ENCODE measurements at regions not wholly inside any gene's neighbourhood (a gene's known extent, or its start where the extent isn't known, plus 50 kb on each side); places are given as distances from the start of the nearest gene placed in this dataset.
"Not testable (repeated sequence)": the region's sequence is repeated elsewhere in the genome, so short reads cannot be mapped to it uniquely, and the experiment has no call there.

DNA sequence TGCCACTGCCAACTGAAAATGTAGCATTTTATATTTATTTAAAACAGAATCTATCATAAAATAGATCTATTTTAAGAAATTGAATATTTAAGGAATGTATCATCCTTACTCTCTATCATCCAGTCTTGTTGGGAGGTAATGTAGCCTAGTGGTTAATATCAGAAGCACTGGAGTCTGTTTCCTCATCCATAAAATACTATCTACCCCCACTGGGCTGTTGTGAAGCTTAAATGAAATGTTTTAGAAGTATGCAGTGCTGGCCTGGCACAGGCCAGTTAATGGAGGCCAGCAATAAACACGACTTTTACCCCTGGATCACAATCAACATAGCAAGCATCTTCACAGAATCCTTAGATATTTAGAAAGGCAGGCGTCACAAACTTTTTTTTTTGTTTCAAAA, 188.0 kb downstream of the CAND1 start:
- no peak for DNase-seq

DNA sequence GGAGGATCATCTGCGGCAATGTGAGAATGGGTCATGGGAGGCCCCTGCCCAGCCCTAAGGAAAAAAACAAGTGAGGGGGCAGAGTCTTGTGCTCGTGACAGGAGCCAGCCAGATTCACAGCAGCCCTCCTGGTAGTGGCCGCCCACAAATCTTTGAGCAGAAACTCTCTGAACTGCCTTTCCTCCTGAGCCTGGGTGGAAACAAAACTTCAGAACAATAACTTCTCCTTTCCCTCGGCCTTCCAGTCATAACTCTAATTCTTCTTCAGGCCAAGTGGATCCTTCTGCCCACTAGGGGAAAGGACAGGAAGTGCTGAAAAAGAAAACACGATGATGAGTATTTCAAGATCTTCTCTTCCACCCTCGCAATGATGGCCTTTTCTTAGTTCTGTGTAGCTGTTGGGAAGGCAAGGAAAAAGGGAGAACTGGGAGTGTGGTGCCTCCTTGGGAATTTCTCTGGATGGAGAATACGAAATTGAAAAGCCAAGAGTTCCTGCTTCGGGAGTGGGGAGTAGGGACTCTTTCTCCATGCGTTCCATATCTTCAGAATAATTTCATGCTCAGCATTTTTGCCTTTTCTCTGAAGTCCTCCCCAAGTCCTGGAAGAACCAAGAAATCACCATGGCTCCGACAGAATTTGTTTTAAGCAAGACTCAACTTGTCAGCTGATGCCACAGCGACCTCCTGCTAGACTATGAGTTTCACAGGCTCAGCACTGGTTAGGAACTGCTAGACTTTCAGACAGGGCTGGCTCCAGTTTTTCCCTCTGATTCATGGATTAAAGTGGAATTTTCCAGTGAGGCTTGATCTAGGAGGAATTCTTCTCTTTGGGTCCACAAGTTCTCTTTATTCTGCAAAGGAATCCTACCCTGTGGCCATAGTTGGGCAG, 188.9 kb downstream of the CAND1 start:
- no peak for DNase-seq

DNA sequence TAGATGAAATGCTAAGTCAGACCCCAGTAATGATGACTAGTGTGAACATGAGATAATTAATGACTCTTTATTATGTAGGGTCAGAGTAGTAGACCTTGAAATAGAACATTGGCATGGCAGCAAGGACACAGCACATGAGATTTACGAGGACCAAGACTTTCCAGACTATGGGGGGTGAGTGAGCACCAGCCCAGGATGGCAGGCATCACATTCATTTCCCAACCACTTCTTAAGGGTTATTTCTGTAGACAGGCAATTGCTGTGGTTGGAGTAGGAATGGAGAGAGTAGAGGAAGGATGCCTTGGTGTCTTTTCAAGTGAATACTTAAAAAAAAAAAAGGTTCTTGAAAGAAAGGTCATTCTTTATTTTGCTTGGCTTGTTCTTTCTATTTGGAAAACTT, 189.4 kb upstream of the DYRK2 start:
- DNase-seq, result no peak

DNA sequence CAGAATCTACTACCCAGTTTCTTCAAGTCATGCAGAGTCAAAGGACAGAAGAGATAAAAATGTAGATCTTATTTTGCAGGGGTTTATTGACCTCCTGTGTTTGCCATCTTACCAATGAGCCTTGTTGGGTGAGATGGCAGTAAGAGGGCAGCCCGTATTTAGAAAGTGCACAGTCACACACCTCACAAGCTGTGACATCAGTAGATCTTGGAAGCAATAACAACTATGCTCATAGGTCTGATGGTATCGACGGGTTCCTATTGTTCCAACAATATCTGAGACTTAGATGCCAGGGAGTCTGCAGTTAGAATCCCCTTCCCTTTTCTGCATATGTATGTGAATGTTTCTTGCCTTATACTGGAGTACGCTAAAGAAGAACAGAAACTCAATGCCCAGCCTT, 189.0 kb upstream of the DYRK2 start:
- DNase-seq, result no peak

DNA sequence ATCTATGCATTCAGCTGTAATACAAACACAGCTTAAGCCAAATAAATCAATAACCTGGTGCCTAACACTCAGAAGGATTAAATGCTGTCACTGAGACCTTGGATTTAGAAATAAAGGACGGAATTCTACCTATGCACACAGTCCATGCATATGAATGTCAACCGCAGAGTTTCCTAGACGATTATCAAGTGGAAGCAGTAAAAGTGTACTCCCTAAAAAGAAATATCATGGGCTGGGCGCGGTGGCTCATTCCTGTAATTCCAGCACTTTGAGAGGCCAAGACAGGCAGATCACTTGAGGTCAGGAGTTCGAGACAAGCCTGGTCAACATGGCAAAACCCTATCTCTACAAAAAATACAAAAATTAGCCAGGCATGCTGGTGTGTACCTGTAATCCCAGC, 188.2 kb upstream of the DYRK2 start:
- DNase-seq, result no peak

DNA sequence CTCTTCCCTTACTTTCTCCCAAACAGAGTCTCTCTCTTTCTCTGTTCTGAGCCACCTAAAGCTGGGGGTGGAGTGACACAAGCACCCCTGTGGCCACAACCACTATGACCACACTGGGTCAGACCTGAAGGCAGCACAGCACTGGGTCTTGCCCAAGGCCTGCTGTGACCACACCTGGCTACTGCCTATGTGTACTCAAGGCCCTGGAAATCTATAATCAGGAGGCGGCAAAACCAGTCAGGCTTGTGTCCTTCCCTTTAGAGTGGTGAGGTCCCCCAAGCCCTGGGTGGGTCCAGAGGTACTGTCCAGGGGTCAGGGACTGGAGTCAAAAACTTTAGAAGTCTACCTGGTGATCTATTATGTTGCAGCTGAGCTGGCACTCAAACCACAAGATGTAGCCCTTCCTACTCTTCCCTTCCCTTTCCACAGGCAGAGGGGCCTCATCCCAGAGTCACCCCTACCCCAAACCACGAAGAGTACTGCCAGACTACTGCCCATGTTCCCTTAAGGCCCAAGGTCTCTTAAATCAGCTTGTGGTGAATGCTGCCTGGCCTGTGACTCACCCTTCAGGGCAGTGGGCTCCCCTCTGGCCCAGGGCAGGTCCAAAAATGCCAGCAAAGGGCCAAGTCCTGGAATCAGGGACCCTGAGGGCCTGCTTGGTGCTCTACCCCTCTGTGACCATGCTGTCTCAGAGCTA, 179.8 kb upstream of the DYRK2 start:
- no peak for DNase-seq

DNA sequence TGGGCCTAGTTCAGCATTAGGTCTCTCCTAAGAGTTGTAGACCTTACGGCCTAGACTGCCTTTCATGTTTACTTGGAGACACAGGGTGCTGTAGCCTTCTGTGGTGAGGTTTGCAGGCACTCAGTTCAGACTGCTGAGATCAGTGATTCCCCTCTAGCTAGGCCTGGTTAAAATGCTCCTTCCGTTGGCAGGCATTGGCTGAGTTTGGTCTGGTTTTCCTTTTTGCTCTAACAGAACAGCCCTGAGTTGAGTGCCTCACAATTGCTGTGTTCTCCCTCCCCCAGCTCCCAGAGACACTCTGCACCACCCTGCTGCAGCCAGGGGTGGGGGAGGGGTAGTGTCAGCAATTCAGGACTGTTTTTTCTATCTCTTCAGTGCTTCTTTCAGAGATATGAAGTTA, 178.9 kb upstream of the DYRK2 start:
- DNase-seq, result peak; percentile 13 to 33 (median 24)

DNA sequence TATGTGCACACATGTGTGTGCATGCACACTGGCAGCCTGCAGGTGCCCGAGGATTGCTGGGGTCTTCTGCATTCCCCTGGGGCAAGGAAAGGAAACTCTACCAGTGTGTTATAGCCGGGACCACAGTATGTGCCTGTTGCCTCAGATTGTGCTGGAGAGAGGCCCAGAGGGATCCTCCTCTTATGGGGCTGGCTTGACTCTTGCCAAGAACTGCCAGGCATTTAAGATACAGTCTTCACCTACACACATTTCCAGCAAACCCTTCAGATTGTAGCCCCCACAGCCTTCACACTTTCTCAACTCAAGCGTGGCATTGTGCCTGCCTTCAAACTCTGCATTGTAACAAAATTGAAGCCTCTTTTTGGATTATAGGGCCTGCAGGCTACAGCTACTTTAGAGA, 176.7 kb upstream of the DYRK2 start:
- no peak for DNase-seq

DNA sequence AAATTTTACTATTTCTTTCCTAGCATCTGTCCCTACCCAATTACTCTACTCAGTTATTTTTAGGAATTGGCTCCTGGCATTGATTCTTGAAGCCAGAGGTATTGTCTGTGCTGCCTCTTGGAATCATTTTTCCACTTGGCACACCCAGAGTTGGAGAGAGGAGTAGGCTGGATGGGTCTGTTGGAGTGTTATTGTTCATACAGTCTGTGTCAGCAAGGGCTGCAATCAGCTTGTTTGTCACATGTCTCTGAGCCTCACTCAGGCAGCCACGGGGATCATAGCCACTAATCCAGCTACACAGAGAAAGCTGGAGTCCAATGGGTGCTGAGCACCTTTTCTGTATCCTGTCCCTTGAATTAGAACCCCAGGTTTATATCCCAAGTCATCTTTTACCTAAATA, 176.0 kb upstream of the DYRK2 start:
- DNase-seq, result peak; percentile 24 to 87 (median 59)

DNA sequence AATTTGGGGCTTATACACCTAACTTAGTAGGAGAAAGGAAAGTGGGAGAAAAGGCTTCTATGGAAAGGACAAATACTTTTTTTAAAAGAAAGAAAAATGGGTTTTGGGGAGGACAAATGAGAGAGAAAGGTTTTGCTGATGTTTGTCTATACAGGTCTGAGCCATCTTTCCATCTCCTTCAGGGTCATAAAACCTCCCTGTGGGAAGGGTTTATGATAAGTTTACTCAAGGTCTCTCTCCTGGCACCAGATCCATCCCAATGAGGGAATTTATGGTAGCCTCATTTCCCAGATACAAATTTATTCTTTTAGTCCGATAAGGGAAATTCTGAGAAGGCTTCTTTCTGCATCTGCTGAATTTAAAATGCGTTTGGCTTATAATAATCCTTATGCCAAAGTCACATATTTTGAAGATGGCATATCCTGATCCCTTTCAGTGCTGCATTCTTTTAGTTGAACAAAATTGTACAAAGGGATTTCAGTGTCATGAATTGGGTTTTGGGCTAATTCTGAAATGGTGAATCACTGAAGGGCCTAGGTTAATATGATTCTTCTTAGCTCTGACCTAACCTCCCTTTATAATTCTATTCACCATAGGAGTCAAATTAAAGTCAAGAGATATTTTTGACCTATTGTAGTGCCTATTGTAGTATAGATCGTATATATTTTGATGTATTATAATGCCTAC, 173.5 kb upstream of the DYRK2 start:
- DNase-seq, result no peak

DNA sequence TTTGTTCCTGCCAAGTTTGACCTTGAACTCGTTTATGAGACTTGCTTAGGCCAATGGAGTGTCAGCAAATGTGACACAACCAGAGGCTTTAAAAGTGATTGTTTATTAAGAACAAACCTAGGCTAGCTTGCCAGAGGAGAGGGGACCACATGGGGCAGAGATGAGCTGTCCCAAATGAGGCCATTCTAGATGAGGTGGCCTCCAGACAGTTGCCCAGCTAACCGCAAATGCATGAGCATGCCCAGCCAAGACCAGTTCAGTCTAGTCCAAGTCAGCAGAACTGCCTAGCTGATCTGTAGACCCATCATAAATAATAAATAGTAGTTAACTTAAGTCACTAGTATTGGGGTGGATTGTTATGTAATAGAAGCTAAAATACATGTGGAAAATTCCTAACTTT, 172.8 kb upstream of the DYRK2 start:
- no peak for DNase-seq

DNA sequence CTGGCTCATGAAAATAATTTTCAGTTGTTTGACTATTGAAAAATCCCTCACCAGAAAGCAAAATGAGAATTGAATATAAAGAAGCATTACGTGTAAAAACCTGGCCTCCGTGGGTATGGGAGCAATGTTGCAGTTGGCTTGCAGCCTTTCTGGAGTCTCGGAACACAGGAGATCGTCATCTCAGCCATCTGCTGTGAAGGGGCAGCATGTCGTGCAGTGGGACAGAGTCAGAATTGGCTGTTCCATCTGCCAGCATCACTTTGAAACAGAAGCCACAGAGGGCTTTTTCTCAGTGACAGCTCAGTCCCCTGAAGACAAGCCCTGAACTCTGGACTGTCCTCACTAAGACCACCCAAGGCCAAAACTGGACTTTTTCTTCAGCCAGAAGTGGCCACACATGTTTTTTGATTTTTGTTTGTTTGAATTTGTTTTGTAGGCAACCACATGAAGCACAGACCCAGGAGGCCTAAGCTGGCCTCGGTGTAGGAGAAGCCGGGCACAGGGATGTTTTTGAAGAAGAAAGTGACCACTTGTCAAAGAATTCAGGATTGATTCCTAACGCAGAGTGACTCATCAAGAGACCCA, 170.8 kb upstream of the DYRK2 start:
- peak in 2 of 3 experiments; percentile 49 to 79 for DNase-seq

DNA sequence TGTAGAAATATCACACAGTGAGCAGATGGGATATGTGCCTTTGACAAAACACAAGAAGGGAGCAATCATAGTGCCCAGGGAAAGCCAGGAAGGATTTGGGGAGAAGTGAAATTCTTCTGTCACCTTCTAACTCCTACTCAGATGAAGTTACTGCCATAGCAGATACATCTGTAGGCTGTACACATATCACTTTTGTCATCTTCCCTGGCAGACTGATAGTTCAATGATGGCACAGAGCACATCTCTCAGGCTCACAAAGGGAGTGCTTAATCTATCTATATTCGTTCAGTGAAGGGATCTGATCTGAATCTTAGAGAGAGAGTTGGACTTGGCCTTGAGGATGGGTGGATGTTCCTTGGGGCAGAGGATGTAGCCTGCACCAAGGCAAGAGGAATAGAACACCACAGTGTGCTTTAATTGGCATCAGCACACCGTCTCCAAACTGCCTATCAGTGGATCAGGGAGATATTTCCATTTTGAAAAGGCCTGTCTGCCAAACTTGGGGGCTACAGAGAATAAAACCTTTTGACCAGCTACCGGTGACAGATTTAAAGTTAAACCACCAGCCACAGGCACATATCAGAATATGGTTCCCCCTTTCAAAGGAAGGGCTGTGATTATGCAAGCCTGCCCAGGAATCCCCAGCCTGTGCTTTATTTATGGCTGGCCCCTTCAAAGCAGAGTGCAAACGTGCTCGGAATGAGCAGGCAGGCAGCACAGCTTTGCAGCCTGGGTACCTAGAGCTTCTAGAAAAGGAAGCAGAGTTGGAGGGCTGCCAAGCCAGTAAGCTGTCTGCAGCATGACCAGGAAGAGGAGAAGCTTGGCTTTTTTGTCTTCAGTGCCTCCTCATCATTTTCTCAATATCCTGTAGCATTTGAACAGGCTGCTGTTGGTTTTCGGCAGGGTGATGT, 165.5 kb upstream of the DYRK2 start:
- peak; percentile 49 to 75 (median 52) for DNase-seq

DNA sequence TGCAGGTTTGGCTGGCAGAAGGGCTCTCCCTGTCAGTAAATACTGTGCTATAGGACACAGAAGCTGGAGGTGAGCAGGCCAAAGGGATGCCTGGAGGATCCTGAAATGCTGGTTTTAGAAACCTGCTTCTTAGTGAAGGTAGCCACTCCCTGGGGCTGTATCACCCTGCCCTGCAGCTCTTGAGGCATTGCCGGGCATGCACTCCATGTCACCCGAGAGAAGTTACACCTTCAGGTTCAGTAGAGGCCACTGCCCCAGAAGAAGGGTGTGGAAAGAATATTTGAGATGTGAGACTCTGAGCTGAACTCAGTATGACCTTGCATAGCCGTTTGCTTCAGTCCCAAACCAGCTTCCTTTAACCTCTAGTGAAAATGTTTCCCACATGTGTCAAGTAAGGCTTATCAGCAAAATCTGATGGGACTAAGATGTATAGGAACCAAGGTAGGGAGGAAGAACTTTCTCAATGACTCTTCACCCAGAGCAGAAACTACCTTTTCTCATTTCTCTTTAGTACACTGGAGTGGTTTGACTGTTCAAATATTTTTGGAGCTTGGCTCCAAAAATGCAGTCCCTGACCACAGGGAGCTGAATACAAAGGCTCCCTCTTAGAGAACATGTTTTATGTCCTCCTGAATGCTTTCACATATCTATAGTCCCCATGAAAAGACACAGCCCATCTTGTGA, 164.5 kb upstream of the DYRK2 start:
- peak in 1 of 3 experiments; percentile 41 for DNase-seq

DNA sequence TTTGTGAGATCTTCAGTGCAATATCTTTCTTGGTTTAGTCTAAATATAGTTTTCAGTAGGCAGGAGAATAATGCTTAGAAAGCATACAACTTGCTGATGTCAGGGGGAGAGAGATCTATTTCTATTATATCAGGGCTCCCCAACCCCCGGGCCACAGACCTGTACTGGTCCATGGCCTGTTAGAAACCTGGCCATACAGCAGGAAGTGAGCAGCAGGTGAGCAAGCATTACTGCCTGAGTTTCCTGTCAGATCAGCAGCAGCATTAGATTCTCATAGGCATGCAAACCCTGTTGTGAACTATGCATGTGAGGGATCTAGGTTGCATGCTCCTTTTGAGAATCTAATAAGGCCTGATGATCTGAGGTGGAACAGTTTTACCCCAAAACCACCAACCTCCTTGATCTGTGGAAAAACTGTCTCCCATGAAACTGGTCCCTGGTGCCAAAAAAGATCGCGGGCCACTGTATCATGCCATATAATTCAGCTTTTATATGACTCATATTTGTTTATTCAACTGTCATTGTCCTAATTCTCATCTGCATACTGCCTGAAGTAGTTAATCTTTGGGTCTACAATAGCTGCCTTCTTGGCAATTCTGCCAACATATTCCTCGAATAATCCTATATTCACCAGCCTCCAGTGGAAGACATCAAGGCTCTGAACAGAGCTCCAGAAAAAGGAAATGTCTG, 163.6 kb upstream of the DYRK2 start:
- peak in 1 of 3 experiments; percentile 39 for DNase-seq

DNA sequence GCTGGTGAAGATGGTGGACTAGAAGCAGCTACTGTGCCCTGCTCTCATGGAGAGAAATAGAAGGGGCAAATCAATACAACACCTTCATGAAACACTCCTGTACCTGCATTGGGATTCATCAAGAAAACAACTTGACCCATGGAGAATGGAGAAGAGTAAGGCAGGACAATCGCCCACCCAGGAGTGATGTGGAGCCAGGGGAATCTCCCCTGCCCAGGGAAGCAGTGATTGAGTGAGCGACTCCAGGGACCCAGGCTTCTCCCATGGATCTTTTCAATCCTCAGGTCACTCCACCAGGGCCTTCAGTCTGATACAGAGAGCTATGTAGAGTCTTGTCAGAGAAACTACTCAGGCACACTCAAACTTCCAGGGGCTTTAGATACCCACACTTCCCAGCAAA, 161.9 kb upstream of the DYRK2 start:
- DNase-seq, result no peak

DNA sequence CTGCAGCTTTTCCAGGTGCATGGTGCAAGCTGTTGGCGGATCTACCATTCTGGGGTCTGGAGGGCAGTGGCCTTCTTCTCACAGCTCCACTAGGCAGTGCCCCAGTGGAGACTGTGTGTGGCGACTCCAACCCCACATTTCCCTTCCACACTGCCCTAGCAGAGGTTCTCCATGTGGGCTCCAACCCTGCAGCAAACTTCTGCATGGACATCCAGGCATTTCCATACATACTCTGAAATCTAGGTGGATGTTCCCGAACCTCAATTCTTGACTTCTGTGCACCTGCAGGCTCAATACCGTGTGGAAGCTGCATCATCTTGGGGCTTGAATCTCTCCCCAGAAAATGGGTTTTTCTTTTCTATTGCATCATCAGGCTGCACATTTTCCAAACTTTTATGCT, 160.2 kb upstream of the DYRK2 start:
- DNase-seq, result not testable (repeated sequence)

DNA sequence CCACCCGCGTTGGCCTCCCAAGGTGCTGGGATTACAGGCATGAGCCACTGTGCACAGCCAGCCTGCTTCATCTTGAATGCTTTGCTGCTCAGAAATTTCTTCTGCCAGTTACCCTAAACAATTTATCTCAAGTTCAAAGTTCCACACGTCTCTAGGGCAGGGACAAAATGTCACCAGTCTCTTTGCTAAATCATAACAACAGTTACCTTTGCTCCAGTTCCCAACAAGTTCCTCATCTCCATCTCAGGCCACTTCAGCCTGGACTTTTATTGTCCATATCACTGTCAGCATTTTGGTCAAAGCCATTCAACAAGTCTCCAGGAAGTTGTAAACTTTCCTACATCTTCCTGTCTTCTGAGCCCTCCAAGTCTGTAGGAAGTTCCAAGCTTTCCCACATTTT, 159.5 kb upstream of the DYRK2 start:
- no peak for DNase-seq

DNA sequence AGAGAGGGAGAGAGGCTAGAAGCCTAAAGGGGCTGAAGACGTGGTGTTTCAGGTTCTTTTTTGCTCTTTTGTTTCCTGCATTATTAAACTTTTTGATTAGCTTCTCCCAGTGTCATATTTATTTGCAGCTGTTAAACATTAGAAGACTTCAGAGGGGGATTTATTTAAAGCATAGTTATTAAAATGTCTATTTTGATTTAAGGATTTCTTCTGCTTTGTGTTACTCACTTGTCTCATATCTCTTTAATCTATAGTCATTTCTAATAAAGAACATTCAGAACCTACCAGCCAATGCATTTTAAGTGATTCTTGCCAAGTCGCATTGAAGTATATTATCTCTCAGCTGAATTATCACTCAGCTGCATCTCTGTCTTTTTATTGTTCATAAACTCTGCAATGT, 152.0 kb upstream of the DYRK2 start:
- DNase-seq, result no peak

DNA sequence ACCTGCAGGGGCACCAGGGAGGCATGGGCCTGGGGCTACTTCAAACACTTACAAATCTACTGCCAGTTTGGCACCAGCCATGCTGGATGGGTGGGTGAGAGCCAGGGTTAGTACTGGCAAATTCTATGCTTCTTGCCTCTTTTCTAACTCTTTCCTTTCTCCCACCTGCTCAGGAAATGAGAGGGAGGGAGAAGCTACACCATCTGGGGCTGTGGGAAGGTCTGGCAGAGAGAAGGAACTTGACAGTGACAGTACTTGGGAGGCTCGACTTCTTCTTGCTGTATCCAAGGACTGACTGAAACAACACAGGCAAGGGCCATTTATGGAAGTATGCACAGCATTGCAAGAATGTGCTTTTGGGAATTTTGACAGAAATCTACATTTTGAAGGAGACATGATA, 149.6 kb upstream of the DYRK2 start:
- no peak for DNase-seq

DNA sequence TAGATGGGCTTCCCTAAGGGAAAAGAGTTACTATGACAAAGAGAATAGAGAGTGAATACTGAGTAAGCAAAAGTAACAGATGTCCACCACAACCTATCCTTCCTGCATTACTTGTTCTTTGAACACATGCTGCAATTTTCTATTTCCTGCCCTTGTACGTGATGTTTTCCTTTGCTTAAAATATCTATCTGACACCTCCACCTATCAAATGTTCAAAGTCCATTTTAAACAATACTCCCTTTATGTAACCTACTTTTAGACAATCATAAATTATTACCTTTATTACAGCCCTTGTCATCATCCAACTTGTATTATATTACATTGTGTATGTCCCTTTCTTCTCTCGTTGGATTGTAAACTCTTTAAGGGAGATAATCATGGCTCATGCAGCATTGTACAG, 147.2 kb upstream of the DYRK2 start:
- DNase-seq, result peak in 2 of 3 experiments; percentile 67 to 94
